GM12864 (cell line): ENCODE measurements at regions not wholly inside any gene's neighbourhood (a gene's known extent, or its start where the extent isn't known, plus 50 kb on each side); places are given as distances from the start of the nearest gene placed in this dataset.

Source experiments
- DNase-seq: peaks from one replicate; pipeline ENCODE4 v3.0.0-alpha.2; 2011; ENCODE audit warnings: low read depth
- H3K4me3 ChIP-seq: 2 replicates; pipeline ENCODE4 v1.5.1; 2011; ENCODE audit warnings: mild to moderate bottlenecking, low read depth, low read length, control low read depth
- TF ChIP-seq, protein P1 (sequence below): IDR thresholded peaks from 2 replicates; pipeline ENCODE4 v1.5.1; 2011; ENCODE audit warnings: low read depth, mild to moderate bottlenecking, moderate library complexity, low read length, control low read depth, inconsistent platforms; ENCODE audit errors: missing control alignments

DNA sequence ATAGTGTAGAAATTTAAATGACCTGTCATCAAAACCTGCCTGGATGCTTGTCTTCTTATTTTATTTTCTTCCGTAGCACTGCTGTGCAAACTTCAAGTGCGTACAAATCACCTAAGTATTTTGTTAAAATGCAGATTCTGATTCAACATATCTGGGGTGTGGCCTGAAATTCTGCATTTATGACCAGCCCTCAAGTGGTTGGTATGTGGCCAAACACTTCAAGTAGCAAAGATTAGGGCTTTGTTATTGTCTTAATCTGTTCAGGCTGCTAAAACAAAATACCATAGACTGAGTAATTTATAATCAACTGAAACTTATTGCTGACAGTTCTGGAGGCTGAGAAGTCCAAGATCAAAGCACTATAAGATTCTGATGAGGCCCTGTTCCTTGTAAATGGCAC, 97.6 kb upstream of the LRRC3B start:
- DNase-seq, result no peak
- TF ChIP-seq, protein P1, sequence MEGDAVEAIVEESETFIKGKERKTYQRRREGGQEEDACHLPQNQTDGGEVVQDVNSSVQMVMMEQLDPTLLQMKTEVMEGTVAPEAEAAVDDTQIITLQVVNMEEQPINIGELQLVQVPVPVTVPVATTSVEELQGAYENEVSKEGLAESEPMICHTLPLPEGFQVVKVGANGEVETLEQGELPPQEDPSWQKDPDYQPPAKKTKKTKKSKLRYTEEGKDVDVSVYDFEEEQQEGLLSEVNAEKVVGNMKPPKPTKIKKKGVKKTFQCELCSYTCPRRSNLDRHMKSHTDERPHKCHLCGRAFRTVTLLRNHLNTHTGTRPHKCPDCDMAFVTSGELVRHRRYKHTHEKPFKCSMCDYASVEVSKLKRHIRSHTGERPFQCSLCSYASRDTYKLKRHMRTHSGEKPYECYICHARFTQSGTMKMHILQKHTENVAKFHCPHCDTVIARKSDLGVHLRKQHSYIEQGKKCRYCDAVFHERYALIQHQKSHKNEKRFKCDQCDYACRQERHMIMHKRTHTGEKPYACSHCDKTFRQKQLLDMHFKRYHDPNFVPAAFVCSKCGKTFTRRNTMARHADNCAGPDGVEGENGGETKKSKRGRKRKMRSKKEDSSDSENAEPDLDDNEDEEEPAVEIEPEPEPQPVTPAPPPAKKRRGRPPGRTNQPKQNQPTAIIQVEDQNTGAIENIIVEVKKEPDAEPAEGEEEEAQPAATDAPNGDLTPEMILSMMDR, result no peak
- H3K4me3 ChIP-seq, result no peak overlapping the region

DNA sequence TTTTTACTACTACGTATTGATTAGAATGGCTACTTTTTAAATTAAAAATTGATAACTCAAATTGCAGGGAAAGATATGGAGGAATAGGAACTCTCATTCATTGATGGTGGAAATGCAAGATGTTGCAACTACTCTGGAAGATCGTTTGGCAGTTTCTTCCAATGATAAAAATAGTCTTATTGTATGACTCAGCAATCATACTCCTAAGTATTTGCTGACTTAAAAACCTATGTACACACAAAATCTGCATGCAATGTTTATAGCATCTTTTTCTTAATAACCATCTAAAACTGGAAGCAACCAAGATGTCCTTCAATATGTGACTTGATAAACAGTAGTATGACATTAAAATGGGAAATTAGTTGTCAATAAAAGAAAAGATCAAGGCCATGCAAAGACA, 87.4 kb upstream of the LRRC3B start:
- DNase-seq, result no peak
- H3K4me3 ChIP-seq, result no peak overlapping the region
- TF ChIP-seq, protein P1, result no peak

DNA sequence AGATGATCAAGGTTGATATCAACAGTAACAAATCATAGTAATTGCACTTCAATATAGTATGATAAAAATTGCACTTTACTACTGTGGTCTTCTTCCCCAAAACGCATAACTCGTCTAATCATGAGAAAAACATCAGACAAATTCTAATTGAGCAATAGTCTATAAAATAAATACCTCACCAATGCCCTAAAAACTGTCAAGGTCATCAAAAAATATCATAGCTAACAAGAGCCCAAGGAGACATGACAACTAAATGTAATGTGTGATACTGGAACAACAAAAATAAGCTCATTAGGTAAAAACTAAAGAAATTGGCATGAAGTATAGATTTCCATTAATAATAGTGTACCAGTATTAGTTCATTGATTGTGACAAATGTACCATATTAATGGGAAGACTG, 85.6 kb upstream of the LRRC3B start:
- no peak for DNase-seq

DNA sequence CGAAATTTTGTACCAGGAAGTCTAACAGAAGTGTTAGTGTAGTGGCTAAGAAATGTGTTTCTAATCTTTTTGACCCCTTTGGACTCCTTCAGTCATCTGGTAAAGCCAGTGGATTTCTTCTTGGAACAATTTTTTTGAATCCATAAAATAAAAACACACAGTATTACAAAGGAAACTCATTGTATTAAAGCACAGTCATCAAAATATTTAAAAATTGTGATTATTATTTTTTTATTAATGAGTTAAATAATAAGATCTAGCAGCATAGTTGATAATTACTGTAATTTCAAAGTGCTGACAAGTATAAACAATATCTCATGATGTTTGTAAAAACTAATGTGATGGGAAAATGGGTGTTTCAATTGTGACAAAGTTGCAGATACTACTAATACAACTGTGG, 72.2 kb upstream of the LRRC3B start:
- no peak overlapping the region for H3K4me3 ChIP-seq
- DNase-seq, result no peak
- TF ChIP-seq, protein P1, result no peak

More for the DNA sequence above, 85.6 kb upstream of the LRRC3B start:
- no peak overlapping the region for H3K4me3 ChIP-seq
- TF ChIP-seq, protein P1, result no peak

DNA sequence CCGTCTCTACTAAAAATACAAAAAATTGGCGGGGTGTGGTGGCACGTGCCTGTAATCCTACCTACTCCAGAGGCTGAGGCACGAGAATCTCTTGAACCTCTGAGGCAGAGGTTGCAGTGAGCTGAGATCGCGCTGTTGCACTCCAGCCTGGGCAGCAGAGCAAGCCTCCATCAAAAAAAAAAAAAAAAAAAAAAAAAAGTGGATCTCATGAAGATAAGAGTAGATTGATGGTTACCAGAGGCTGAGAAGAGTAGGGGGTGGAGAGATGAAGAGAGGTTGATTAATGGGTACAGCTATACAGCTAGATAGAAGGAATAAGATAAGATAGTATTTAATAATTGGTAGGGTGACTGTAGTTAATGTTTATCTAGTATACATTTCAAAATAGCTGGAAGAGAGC, 65.9 kb upstream of the LRRC3B start:
- H3K4me3 ChIP-seq, result no peak overlapping the region
- no peak for DNase-seq
- TF ChIP-seq, protein P1, result no peak

DNA sequence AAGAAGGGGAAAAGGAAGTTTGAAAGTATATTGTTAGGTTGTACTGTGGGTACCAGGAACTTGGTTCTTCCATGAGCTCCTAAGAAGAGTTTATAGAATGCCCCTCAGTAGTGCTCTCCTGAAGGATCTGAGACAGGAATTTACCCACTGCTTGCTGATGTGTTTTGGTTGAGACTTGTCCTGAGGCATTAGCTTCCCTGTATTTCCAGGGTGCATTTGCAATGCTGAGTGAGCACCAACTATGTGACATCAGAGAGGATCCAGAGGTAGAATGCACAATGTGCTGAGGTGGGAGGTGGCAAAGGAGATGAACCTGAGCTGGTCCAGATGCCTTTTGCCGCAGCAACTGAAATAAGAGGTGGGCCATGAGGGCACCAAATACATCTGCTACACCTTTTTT, 64.3 kb upstream of the LRRC3B start:
- H3K4me3 ChIP-seq, result no peak overlapping the region
- DNase-seq, result no peak
- TF ChIP-seq, protein P1, result no peak

DNA sequence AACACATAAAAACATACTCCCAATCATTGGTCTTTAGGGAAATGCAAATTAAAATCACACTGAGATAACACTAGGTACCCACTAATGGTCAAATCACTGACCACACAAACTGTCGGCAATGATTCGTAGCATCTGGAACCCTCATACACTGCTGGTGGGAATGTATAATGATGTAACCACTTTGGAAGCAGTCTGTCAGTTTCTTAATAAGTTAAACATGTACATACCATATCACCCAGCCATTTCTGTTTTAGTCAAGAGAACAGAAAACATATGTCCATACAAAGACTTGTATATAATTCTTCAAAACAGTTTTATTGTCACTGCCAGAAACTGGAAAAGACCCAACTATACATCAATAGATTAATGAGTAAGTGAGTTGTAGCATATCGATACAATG, 63.3 kb upstream of the LRRC3B start:
- DNase-seq, result no peak
- no peak overlapping the region for H3K4me3 ChIP-seq
- TF ChIP-seq, protein P1, result no peak
